T-helper 2 cell treated with Interferon-gamma antibody and Interleukin-4, amounts not matched to agents 5 μg/mL and 100 μg/mL, for 36 hours (primary cell): ENCODE measurements at regions not wholly inside any gene's neighbourhood (a gene's known extent, or its start where the extent isn't known, plus 50 kb on each side); places are given as distances from the start of the nearest gene placed in this dataset.
"Not testable (repeated sequence)": the region's sequence is repeated elsewhere in the genome, so short reads cannot be mapped to it uniquely, and the experiment has no call there.

ENCODE experiments used
- DNase-seq: peaks from one replicate; pipeline ENCODE4 v3.0.0; 2021; ENCODE audit warnings: low spot score
- H3K27ac Mint-ChIP-seq: one replicate; pipeline ENCODE4 v1.8.0; 2021; ENCODE audit warnings: mild to moderate bottlenecking, mixed read lengths
- H3K27me3 Mint-ChIP-seq: one replicate; pipeline ENCODE4 v1.8.0; 2021; ENCODE audit warnings: low read depth, mixed read lengths
- H3K36me3 Mint-ChIP-seq: one replicate; pipeline ENCODE4 v1.8.0; 2021; ENCODE audit warnings: low read depth, mixed read lengths
- H3K4me1 Mint-ChIP-seq: one replicate; pipeline ENCODE4 v1.8.0; 2021; ENCODE audit warnings: low read depth, mixed read lengths
- H3K4me3 Mint-ChIP-seq: one replicate; pipeline ENCODE4 v1.8.0; 2022; ENCODE audit warnings: mild to moderate bottlenecking, moderate library complexity, mixed read lengths
- H3K9me3 Mint-ChIP-seq: one replicate; pipeline ENCODE4 v1.8.0; 2021; ENCODE audit warnings: mixed read lengths

DNA sequence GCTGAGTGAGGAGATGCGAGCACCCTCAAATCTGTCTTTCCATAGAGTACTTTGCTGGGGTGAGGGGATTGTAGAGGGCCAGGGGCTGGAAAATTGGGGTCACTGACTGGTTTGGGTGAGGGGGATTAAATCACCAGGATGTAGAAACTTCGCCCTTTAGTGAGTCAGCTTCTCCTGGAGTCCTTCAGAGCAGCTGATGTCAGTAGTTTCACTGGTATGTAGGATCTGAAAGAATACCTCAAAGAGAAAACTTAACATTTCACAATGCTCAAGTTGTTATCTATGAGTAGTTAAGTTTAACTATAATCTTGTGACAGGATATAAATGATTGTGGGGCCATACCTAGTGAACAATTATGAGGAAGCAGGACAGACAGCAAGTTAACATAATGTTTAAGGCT lies 174.7 kb upstream of the ZNF717 start:
- not testable (repeated sequence) for H3K4me3 Mint-ChIP-seq, DNase-seq, H3K27ac Mint-ChIP-seq, H3K4me1 Mint-ChIP-seq, H3K36me3 Mint-ChIP-seq, H3K27me3 Mint-ChIP-seq
- peaks cover 34% of the 10 kb centered on the region for H3K9me3 Mint-ChIP-seq

DNA sequence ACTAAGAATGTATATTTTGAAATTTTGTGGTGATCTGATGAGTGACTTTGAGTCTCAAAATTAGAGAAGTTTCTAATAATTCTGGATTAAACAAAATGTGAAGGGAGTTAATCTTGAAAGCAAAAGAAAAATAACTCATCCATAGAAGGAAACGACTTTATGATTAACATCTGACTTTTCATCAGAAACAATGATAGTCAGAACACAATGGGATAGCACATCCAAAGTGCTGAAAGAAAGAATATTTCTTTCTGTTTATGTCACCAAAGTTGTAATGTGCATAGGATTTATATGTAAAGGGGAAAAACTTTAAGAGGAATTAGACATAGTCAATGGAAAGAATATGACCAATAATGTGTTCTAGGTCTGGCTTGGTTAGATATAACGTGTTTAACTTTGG lies 176.7 kb upstream of the ZNF717 start:
- not testable (repeated sequence) for H3K27me3 Mint-ChIP-seq, H3K4me1 Mint-ChIP-seq, H3K36me3 Mint-ChIP-seq, H3K27ac Mint-ChIP-seq, DNase-seq, H3K4me3 Mint-ChIP-seq
- peaks cover 48% of the 10 kb centered on the region for H3K9me3 Mint-ChIP-seq

DNA sequence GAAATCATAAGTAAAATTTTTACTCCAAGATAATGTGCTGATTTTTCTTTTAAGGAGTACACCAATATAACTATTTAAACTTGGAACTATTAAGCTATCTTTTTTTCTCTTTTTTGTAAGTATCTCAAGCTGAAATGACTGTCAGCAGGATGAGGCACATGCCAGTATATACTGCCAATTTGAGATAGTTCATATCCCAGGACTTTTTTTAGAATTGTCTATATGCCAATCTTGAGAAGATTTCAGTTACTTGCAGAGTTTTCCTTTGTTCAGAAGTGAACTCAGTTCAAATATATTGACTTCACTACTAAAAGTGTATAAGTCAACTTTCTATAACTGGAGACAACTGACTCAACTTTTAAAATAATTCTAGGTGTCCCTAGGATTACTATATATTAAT lies 181.7 kb upstream of the ZNF717 start:
- H3K4me3 Mint-ChIP-seq: no peak overlapping the region
- no peak overlapping the region for H3K27ac Mint-ChIP-seq
- no peak for DNase-seq
- H3K9me3 Mint-ChIP-seq: peaks cover 42% of the 10 kb centered on the region
- no peaks in the 10 kb centered on the region for H3K27me3 Mint-ChIP-seq
- no peaks in the 10 kb centered on the region for H3K4me1 Mint-ChIP-seq
- H3K36me3 Mint-ChIP-seq: no peaks in the 10 kb centered on the region

DNA sequence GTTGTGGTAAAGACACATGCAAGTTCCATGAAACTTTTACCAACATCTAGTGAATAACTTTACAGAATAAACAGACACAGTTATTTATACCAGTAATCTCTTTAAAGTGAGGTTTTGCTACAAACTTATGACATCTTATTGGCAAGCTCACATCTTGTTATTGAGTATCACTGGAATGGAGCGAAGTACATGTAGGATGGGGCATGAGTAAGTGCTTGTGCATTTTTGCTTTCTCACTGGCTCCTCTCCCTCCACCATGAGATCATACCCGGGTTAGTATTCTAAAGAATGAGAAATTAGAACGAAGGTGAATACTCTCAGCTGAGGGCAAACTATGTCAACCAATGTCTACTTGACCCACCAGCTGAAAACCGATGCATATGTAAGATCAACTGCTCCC lies 193.3 kb upstream of the ZNF717 start:
- no peak for DNase-seq
- Mint-ChIP-seq H3K4me1 (no peaks in the 10 kb centered on the region), H3K27ac (no peak overlapping the region), H3K36me3 (no peaks in the 10 kb centered on the region), H3K9me3 (peaks cover 47% of the 10 kb centered on the region), H3K27me3 (no peaks in the 10 kb centered on the region), H3K4me3 (no peak overlapping the region)

DNA sequence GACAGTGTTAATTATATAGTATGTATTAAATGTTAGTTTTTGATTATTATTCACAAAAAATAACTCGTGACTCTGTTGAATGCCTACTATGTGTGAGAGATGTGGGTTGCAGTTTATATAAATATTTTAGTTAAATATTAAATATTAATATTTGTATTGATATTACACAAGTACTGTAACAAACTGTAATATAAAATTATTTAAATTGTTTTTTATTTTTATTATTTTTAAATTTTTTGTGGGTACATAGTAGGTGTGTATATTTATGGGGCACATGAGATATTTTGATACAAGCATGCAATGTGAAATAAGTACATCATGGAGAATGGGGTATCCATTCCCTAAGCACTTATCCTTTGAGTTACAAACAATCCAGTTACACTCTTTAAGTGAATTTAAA lies 196.1 kb upstream of the ZNF717 start:
- Mint-ChIP-seq H3K27ac (no peak overlapping the region), H3K27me3 (no peaks in the 10 kb centered on the region)

DNA sequence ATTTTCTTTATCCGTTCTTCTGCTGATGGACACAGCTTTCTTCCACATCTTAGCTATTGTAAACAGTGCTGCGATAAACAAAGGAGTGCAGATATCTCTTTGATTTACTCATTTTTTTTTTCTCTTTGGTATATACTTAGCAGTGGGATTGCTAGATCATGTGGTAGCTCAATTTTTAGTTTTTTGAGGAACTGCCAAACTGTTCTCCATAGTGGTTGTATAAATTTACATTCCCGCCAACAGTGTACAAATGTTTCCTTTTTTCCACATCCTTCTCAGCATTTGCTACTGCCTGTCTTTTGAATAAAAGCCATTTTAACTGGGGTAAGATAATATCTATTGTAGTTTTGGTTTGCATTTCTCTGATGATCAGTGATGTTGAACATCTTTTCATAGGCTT lies 196.8 kb upstream of the ZNF717 start:
- Mint-ChIP-seq H3K36me3 (no peaks in the 10 kb centered on the region), H3K4me1 (no peaks in the 10 kb centered on the region), H3K9me3 (peaks cover 41% of the 10 kb centered on the region), H3K4me3 (no peak overlapping the region), H3K27ac (no peak overlapping the region), H3K27me3 (no peaks in the 10 kb centered on the region)
- DNase-seq: no peak

More for the DNA sequence above, 196.1 kb upstream of the ZNF717 start:
- DNase-seq: no peak
- Mint-ChIP-seq H3K4me3 (no peak overlapping the region), H3K4me1 (no peaks in the 10 kb centered on the region), H3K9me3 (peaks cover 36% of the 10 kb centered on the region), H3K36me3 (no peaks in the 10 kb centered on the region)

DNA sequence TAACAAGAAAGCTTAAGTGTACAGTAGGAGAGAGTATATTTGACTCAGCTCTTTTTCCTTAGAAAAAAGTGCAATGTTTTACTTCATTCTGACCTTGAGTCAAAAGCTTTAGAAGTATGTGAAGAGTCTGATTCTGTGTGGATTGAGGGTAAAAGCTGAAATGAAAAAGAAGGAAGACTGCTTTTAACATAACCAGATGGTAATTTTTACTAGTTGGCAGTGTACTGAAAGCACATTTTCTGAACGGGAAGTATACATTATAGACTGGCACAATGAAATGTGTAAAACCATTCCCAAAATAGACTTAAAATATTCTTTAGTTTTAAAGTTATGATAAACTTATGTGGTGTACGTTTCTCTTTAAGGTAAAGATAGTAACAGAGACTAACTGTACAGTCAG lies 197.8 kb upstream of the ZNF717 start:
- Mint-ChIP-seq H3K4me3 (no peak overlapping the region), H3K27me3 (no peaks in the 10 kb centered on the region), H3K36me3 (no peaks in the 10 kb centered on the region), H3K9me3 (peaks cover 50% of the 10 kb centered on the region), H3K4me1 (no peaks in the 10 kb centered on the region), H3K27ac (no peak overlapping the region)
- DNase-seq: no peak

DNA sequence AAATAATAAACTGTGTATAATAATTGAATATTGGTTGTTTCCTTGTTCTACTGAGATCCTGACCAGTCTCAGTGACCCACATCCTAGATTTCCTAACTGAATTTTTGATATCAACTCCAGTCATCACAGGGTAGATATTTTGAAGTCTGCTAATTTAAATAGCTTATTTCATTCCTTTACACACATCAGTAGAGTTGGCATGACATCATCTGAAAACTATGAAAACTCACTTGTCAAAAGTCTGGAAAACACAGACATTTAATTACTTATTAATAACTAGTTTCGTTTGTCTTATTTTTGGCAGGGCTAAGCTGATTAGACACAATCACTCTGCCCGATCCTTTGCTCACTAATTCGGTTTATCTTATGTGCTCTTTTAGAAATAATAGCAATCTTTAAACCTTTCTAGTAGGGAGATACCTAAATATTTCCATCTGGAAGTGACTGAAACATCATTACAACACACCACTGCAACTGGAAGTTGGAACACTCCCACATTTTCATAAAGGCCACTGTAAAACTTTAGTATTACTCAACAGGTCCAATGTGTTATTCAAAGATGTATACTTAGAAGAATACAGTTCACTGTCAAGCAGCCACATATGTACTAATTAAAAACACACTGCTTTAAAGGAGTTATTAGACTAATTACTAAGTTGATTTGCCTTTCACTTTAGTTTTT lies 198.4 kb upstream of the ZNF717 start:
- Mint-ChIP-seq H3K9me3 (peaks cover 53% of the 10 kb centered on the region), H3K4me1 (no peaks in the 10 kb centered on the region), H3K36me3 (no peaks in the 10 kb centered on the region)

DNA sequence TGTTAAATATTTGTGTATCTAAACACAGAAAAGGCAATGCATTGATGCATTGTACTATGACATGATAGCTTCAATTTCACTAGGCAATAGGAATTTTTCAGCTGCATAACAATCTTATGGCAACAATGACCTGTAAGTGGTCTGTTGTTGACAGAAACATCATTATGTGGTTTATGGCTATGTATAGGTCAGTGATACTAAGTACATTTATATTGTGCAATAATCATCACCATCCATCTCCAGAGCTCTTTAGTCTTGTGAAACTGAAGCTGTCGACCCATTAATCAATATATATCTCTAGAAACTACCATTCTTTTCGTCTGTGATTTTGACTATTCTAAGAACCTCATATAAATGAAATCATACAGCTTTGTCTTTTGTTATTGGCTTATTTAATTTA lies 200.1 kb upstream of the ZNF717 start:
- no peak for DNase-seq
- Mint-ChIP-seq H3K4me1 (no peaks in the 10 kb centered on the region), H3K9me3 (peaks cover 43% of the 10 kb centered on the region), H3K27me3 (no peaks in the 10 kb centered on the region), H3K36me3 (no peaks in the 10 kb centered on the region), H3K27ac (no peak overlapping the region), H3K4me3 (no peak overlapping the region)

More for the DNA sequence above, 198.4 kb upstream of the ZNF717 start:
- DNase-seq: no peak
- Mint-ChIP-seq H3K27me3 (no peaks in the 10 kb centered on the region), H3K27ac (no peak overlapping the region), H3K4me3 (no peak overlapping the region)

DNA sequence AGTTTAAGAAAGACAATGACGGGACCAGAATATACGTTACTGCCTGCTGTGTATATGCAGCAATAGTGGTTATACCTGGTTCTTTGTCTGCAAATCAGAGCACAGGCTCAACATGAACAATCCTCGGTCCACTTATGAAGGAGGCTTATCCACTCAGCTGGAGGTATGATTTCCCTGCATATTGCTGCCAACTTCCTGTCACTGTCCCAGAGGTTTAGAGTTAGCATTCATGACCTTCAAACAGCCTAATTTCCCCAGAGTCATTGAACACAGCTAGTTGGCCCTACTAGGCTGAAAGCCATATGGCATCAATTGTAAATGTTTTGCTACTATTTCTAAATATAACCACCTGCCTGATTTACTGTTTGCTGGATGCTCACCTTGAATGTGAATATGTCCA lies 224.9 kb upstream of the ZNF717 start:
- H3K9me3 Mint-ChIP-seq: peaks cover 42% of the 10 kb centered on the region
- no peak overlapping the region for H3K4me3 Mint-ChIP-seq
- no peaks in the 10 kb centered on the region for H3K36me3 Mint-ChIP-seq
- no peaks in the 10 kb centered on the region for H3K4me1 Mint-ChIP-seq
- no peaks in the 10 kb centered on the region for H3K27me3 Mint-ChIP-seq
- no peak overlapping the region for H3K27ac Mint-ChIP-seq
- DNase-seq: no peak

DNA sequence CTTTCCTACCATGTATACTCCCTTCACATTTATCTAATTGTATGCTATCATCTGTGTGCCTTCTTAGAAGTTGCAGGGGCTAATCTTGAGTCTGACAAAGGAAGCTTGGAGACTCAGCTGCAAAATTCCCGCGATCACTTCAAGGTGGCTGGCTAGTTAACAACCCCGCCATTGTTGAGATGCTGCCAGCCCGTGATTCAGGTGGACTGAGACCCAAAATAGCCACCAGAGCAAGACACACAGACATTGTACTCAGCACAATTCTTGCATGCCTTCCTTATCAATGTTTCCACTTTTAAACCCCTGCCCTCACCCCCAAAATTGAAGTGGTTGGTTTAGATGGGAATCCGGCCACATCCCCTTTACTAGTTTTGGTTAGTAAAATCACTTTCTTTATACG lies 225.8 kb upstream of the ZNF717 start:
- H3K4me3 Mint-ChIP-seq: no peak overlapping the region
- H3K27me3 Mint-ChIP-seq: no peaks in the 10 kb centered on the region
- no peak for DNase-seq
- H3K4me1 Mint-ChIP-seq: no peaks in the 10 kb centered on the region
- no peaks in the 10 kb centered on the region for H3K36me3 Mint-ChIP-seq
- H3K9me3 Mint-ChIP-seq: peaks cover 35% of the 10 kb centered on the region
- H3K27ac Mint-ChIP-seq: no peak overlapping the region

DNA sequence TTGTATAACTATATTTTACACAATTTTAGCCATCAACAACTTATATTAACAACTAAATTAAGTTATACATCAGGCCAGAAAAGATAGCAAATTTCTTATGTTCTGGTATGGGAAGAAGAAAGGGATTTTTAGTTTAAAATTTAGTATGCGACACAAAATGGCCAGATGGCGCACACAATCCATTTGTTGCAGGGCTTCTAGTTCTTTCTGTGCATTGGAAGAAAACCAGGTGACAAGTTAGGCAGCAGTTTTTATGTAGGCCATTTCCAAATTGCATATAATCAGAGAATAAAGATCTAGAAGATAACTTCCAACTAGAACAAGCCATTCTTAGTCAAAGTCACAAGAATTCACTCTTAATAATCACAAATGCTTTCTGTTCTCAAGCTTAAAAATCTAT lies 230.1 kb upstream of the ZNF717 start:
- Mint-ChIP-seq H3K4me1 (no peaks in the 10 kb centered on the region), H3K27ac (no peak overlapping the region), H3K36me3 (no peaks in the 10 kb centered on the region), H3K4me3 (no peak overlapping the region), H3K27me3 (no peaks in the 10 kb centered on the region), H3K9me3 (peaks cover 35% of the 10 kb centered on the region)
- DNase-seq: no peak

DNA sequence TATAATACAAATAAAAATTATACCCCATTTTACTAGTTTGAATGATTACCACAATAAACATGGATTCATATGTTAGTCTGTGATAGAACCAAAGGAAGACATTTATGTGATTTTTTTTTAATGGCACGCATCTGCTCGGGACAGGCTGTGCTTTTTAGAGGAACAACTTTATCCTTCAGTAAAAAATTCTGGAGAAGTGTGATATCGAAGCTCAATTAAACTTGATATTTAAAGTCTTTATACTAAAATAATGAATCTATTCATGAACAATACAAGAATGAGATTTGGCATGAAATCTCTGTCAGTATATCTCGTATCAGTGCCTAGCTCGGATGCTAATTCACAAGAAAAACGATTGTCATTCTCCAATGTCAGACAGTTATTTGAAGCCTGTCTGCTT lies 230.8 kb upstream of the ZNF717 start:
- no peak overlapping the region for H3K4me3 Mint-ChIP-seq
- peaks cover 39% of the 10 kb centered on the region for H3K9me3 Mint-ChIP-seq
- H3K4me1 Mint-ChIP-seq: no peaks in the 10 kb centered on the region
- no peak overlapping the region for H3K27ac Mint-ChIP-seq
- no peaks in the 10 kb centered on the region for H3K36me3 Mint-ChIP-seq
- no peaks in the 10 kb centered on the region for H3K27me3 Mint-ChIP-seq
- no peak for DNase-seq

DNA sequence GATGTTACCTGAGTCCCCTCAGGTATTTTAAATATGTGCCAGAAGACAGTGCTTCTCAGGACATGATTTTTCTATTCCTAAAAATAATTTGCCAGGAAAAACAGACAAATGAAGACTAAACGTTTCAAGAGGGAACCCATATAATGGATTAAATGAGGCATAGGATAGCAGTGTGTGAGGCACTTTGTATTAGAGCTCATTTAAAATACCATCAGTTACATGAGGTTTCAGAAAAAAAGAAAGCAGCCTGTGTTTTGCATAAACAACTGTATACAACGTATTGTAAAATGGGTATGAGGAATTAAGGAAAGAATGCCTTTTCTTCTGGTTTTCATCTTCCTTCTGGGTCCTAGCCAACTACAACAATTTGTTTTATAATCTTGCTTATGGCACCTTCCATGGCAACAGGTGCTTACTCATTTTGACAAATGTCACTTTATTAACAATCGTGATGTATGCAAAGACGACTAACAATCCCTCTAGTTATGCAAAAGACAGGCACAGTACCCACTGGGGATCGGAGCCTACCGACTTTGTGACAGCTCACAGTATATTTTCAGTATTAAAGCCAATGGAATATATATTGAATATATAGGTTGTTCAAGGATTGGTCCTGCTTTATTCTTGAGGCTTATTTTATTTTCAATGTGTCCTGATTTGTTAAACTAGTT lies 231.6 kb upstream of the ZNF717 start:
- no peaks in the 10 kb centered on the region for H3K36me3 Mint-ChIP-seq
- no peaks in the 10 kb centered on the region for H3K27me3 Mint-ChIP-seq

DNA sequence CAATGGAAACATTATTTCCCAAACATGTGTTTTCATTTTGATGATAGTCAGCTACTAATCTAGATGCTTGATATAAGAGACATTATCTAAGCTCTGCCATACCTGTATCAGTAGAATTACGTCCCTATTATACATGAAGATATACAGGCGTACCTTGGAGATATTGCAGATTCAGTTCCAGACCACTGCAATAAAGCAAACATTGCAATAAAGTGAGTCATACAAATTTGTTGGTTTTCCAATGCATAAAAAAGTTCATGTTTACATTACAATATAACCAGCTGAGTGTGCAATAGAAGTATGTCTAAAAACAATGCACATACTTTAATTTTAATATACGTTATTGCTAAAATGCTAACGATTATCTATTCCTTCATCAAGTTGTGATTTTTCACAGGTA lies 236.0 kb upstream of the ZNF717 start:
- Mint-ChIP-seq H3K9me3 (peaks cover 32% of the 10 kb centered on the region), H3K4me3 (no peak overlapping the region), H3K27me3 (no peaks in the 10 kb centered on the region), H3K27ac (no peak overlapping the region), H3K36me3 (no peaks in the 10 kb centered on the region), H3K4me1 (no peaks in the 10 kb centered on the region)
- no peak for DNase-seq

More for the DNA sequence above, 231.6 kb upstream of the ZNF717 start:
- Mint-ChIP-seq H3K27ac (no peak overlapping the region), H3K4me1 (no peaks in the 10 kb centered on the region), H3K9me3 (peaks cover 41% of the 10 kb centered on the region), H3K4me3 (no peak overlapping the region)
- DNase-seq: no peak
